GM19023 (cell line): ENCODE measurements at regions not wholly inside any gene's neighbourhood (a gene's known extent, or its start where the extent isn't known, plus 50 kb on each side); places are given as distances from the start of the nearest gene placed in this dataset.

Experiments used
- ATAC-seq: cut with Tn5 transposase; IDR thresholded peaks from one replicate; pipeline ENCODE4 v1.9.1; 2021; ENCODE audit warnings: mild to moderate bottlenecking, moderate library complexity; ENCODE audit not compliant: unreplicated experiment

DNA sequence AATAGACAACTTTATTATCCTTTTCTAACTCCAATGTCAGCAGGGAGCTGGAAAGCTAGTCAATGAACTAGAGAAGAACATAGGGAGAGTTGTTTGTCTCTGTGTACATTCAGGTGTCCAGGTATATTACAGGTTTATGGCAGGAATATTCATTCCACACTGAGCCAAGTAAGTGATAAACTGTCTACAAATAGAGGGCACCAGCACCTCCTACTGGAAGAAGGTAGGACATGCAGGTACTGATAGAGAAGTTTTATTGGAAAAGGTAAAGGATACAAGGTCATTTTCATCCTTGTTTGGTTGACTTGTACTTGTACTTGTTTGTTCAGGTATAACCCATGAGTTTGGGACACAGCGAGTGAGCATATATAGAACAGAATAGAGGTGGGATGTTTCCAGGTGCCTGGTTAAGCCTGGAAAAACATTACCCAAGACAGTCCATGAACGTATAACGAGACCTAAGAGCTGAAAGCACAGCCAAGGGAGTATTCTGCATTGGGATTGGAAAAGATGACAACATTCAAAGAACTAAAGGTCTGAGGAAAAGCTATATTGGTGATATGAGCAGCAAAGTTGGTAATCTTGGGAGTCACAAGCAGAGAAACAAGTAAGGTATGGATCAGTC is 61.4 kb upstream of the PPP1R3C start:
- no peak for ATAC-seq

DNA sequence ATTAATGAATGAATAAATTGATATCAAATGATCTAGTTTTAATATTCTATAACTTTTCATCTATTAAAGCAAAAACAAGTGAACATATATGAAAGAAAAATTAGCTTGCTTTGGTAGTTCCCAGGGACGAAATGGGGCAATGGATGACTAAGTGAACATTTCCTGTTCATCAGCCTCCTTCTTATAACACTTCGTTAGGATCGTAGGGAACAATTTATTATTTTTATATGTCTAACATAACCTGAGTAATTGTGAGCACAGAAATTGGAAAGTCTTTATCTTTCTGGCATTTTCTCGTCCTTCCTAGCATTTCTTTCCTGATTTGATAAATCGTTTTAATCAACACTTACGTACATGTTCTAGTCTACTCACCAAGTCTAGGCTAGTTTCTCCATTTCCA is 59.1 kb upstream of the PPP1R3C start:
- ATAC-seq, result no peak

DNA sequence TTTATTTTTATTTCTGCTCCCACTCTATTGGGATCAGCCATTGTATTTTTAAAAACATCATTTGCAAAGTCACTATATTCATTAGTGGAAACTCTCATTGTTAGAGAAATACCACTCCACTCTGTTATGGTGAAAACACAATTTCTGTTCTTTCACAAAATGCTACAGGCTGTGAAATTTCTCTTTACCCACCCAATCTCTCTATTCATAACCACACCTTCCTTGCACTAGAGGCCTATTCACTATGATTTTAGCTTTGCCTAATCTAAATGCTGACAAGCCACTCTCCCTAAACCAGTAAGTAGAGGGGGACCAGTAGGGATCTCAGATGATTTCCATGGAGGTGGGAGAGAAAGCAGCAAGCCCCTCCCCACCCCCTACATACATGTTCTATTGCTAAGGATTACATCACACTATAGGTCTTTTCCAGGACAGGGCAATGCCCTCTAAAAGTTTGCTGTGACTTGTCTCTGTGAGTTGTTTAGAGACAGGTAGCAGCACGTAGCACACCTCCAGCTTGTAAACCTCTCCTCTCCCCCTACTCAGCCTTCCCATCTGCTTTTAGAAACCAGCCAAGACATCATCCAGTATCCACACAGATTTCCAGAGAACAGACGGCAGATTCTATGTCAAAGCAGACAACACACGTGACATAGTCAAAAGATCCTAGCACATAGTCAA is 58.3 kb upstream of the PPP1R3C start:
- no peak for ATAC-seq

GRCh38 chr10:91690412-91690811 is 57.5 kb upstream of the PPP1R3C start:
- ATAC-seq, result no peak

DNA sequence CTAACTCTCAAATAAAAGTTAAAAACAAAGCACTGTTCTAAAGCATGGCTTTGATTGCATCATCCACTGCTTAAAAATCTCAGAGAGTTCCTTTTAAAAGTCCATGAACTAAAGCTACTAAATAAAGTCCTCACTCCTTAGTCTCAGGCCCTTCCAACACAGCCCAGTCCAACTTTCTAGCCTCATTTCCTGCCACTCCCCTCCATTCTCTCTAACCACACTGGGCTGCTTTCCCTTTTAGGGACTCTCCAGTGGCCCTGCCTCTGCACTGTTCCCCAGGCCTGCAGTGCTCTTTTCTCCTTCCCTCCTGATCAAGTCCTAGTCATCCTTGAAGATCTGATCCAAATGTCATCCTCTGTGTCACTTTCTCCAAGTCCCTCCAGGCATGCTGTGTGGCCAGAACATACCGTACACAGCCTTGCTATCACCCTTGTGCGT is 56.9 kb upstream of the PPP1R3C start:
- ATAC-seq, result no peak

DNA sequence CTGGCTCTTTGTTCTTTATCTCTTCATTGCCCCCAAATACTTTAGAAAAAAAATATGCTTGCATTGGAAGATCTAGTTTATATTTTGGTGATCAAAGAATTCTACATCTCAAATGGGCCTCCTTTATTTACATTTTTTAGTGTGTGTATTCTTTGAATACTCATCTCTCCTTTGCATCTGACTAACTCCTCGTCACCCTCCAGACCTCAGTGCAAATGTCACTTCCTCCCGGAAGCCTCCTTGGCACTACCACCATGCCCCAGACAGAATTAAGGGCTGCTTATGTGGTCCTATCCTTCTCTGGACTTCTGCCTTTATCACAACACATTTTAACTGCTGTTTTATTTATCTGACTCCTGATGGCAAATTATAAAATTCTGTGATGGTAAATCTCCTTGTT is 52.0 kb upstream of the PPP1R3C start:
- ATAC-seq, result no peak

DNA sequence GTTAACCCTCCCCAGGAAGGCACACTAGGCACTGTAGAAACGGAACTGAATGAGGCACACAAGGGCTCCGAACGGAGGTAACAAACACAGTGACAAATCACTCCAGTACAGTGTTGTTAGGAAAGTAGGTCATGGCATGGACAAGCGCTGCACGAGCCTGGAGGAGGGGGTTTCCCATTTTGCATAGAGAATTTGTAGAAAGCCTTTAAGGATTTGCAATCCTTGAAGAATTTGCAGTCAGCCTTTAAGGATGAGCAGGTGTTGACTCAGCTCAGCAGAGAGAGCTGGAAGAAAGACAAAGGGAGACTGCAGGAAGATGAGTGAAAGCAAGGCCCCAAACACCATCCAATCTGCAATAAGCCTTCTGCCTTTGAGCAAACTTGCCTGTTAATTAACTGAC is 51.1 kb upstream of the PPP1R3C start:
- ATAC-seq, result no peak

DNA sequence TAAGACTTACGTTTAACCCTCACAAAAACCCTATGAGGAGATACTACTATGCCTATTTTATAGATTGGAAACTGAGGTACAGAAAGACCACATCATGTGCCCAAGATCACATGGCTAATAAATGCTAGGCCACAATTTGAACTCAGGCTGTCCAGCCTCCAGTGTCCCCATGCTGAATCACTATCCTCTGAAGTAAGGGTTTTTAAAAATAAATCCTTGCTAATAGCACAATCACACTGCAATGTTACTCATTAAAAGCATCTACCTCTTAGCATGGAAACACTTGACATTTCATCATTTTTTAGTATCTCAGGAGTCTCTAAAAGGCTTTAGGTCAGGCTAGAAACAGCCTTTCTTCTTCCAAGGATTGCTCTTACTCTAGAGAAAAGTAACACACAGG is 50.0 kb upstream of the PPP1R3C start:
- ATAC-seq, result no peak
